ENCODE measurements at regions not wholly inside any gene's neighbourhood (a gene's known extent, or its start where the extent isn't known, plus 50 kb on each side); places are given as distances from the start of the nearest gene placed in this dataset.

- no peak overlapping the region for H3K4me3 ChIP-seq (ENCODE audit: low read depth in 2 of 2, low read length in 1 of 2)
- POLR2A ChIA-PET, result no interaction called here
- H3K4me1 ChIP-seq (ENCODE audit: control insufficient read depth in 1 of 2, insufficient read depth in 2 of 2, low read depth in 1 of 2, low read length in 1 of 2), result no peaks in the 10 kb centered on the region
- H3K9me3 ChIP-seq, result no peaks in the 10 kb centered on the region
- no peaks in the 10 kb centered on the region for H3K27me3 ChIP-seq (ENCODE audit: insufficient read depth)
- no peaks in the 10 kb centered on the region for H3F3A ChIP-seq (replicated peaks; ENCODE audit: insufficient read depth)
- no peaks in the 10 kb centered on the region for H4K20me1 ChIP-seq (ENCODE audit: insufficient read depth)
- no peaks in the 10 kb centered on the region for H3K36me3 ChIP-seq (replicated peaks in 1 of 2; ENCODE audit: control insufficient read depth in 1 of 2, insufficient read depth in 2 of 2, low read length in 1 of 2)
- H3K4me2 ChIP-seq, result no peak overlapping the region
- no peak overlapping the region for H2AFZ ChIP-seq (ENCODE audit: low read depth)
- CTCF ChIA-PET, result no interaction called here
- no peaks in the 10 kb centered on the region for H3K9me2 ChIP-seq
- H3K79me2 ChIP-seq (ENCODE audit: insufficient read depth), result no peaks in the 10 kb centered on the region
- WGBS (ENCODE audit: low lambda C conversion rate), result 0% methylated on average over 1 of the region's 1 CpG
- no peak for DNase-seq
- TF ChIP-seq RAD21 (IDR thresholded peaks at IDR 0.05; ENCODE audit: low read length), result no peak
- TF ChIP-seq SIN3A (IDR thresholded peaks at IDR 0.05; ENCODE audit: borderline replicate concordance, low read depth, low read length), result no peak
- no peak for TF ChIP-seq MXI1 (IDR thresholded peaks at IDR 0.05; ENCODE audit: low read depth, low read length)
- TF ChIP-seq RFX5 (IDR thresholded peaks at IDR 0.05; ENCODE audit: low read length), result no peak
- TF ChIP-seq MAX (IDR thresholded peaks at IDR 0.05; ENCODE audit: low read depth), result no peak
- TF ChIP-seq EP300 (IDR thresholded peaks at IDR 0.05; ENCODE audit: borderline replicate concordance in 1 of 2, low read depth in 1 of 2, low read length in 1 of 2), result no peak
- TF ChIP-seq NFIC (IDR thresholded peaks at IDR 0.05; ENCODE audit: borderline replicate concordance), result no peak
- H3K9ac ChIP-seq, result no peak overlapping the region
- H3K27ac ChIP-seq (ENCODE audit: low read depth in 2 of 2, low read length in 1 of 2), result no peak overlapping the region
Observed at GRCh38 chrX:25356456-25356855, 340.7 kb upstream of the ARX start.

GRCh38 chrX:25344161-25344936, 328.6 kb upstream of the ARX start:
- Histone ChIP-seq H3K9me3 (no peaks in the 10 kb centered on the region), H3K9me2 (no peaks in the 10 kb centered on the region), H3K9ac (no peak overlapping the region), H3K36me3 (replicated peaks in 1 of 2; ENCODE audit: control insufficient read depth in 1 of 2, insufficient read depth in 2 of 2, low read length in 1 of 2) (no peaks in the 10 kb centered on the region), H3K4me1 (ENCODE audit: control insufficient read depth in 1 of 2, insufficient read depth in 2 of 2, low read depth in 1 of 2, low read length in 1 of 2) (no peaks in the 10 kb centered on the region), H2AFZ (ENCODE audit: low read depth) (no peak overlapping the region), H3F3A (replicated peaks; ENCODE audit: insufficient read depth) (no peaks in the 10 kb centered on the region), H3K4me3 (ENCODE audit: low read depth in 2 of 2, low read length in 1 of 2) (no peak overlapping the region), H3K79me2 (ENCODE audit: insufficient read depth) (no peaks in the 10 kb centered on the region), H3K27me3 (ENCODE audit: insufficient read depth) (no peaks in the 10 kb centered on the region), H4K20me1 (ENCODE audit: insufficient read depth) (no peaks in the 10 kb centered on the region), H3K27ac (ENCODE audit: low read depth in 2 of 2, low read length in 1 of 2) (no peak overlapping the region), H3K4me2 (no peak overlapping the region)
- POLR2A ChIA-PET, result no interaction called here
- TF ChIP-seq FOXJ3 (CRISPR knock-in tag; IDR thresholded peaks at IDR 0.05), result no peak
- no peak for TF ChIP-seq YY1 (IDR thresholded peaks at IDR 0.05; ENCODE audit: low read depth)
- no peak for TF ChIP-seq IRF3 (IDR thresholded peaks at IDR 0.05; ENCODE audit: low read depth, low read length)
- no peak for TF ChIP-seq CTCF (IDR thresholded peaks at IDR 0.05)
- no peak for TF ChIP-seq SIN3A (IDR thresholded peaks at IDR 0.05; ENCODE audit: borderline replicate concordance, low read depth, low read length)
- no peak for TF ChIP-seq CHD2 (IDR thresholded peaks at IDR 0.05; ENCODE audit: low read length, partially characterized antibody)
- TF ChIP-seq RCOR1 (IDR thresholded peaks at IDR 0.05; ENCODE audit: low read length), result no peak
- no peak for TF ChIP-seq EZH2phosphoT487 (IDR thresholded peaks at IDR 0.05; ENCODE audit: borderline replicate concordance, low read depth)
- TF ChIP-seq ZBTB33 (IDR thresholded peaks at IDR 0.05; ENCODE audit: borderline replicate concordance, low read depth), result no peak
- TF ChIP-seq MXI1 (IDR thresholded peaks at IDR 0.05; ENCODE audit: low read depth, low read length), result no peak
- no peak for TF ChIP-seq USF2 (IDR thresholded peaks at IDR 0.05; ENCODE audit: borderline replicate concordance, low read depth, low read length)
- TF ChIP-seq POLR2AphosphoS5 (IDR thresholded peaks at IDR 0.05; ENCODE audit: low read depth, low read length), result no peak
- TF ChIP-seq GATA2 (CRISPR knock-in tag; IDR thresholded peaks at IDR 0.05), result no peak
- TF ChIP-seq EP300 (IDR thresholded peaks at IDR 0.05; ENCODE audit: borderline replicate concordance in 1 of 2, low read depth in 1 of 2, low read length in 1 of 2), result no peak
- 11% methylated on average over 7 of the region's 7 CpGs for WGBS (ENCODE audit: low lambda C conversion rate)
- no peak for DNase-seq
- CTCF ChIA-PET, result interaction anchor here (0.8 kb wide), 1 partner anchor 949 kb away, joined by 3 read pairs; no protein-coding TSS in a partner anchor
